KBM-7 (cell line): ENCODE measurements at regions not wholly inside any gene's neighbourhood (a gene's known extent, or its start where the extent isn't known, plus 50 kb on each side); places are given as distances from the start of the nearest gene placed in this dataset.

Experiments
- DNase-seq: peaks from one replicate; pipeline ENCODE4 v3.0.0-alpha.2; 2015
- in situ Hi-C: fragments of 300-500 bp; cut with MboI; formaldehyde crosslinking; loops from 2 replicates; pipeline ENCODE4 v1.14.3; 2020; ENCODE audit warnings: low sequenced_read_pairs, low pct_unique_long_range_greater_than_20kb, mixed read lengths

- in situ Hi-C loops: no loop called here
- DNase-seq: no peak
Observed at GRCh38 chr3:41094351-41094750, 105.0 kb upstream of the CTNNB1 start.

DNA sequence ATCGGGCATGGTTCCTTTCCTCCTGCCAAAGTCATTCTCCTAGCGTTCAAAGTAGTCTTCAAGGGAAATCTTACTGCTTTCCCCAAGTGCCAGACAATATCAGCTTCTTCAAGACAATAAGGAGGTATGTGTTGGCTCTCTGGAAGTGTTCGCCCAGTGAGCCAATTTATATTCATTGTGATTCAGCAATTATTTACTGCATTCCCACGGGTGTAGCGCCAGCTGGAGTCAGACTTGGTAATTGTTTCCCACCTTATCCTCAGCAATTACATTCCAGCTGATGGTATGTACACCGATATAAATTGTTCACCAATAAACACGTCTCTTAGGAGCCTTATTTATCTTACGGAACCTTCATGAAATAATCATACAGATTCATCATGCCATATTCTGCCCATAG lies 103.6 kb upstream of the CTNNB1 start:
- no peak for DNase-seq
- in situ Hi-C loops: no loop called here

- DNase-seq: no peak
- in situ Hi-C loops: no loop called here
Observed at GRCh38 chr3:41097896-41098496, 101.3 kb upstream of the CTNNB1 start.

DNA sequence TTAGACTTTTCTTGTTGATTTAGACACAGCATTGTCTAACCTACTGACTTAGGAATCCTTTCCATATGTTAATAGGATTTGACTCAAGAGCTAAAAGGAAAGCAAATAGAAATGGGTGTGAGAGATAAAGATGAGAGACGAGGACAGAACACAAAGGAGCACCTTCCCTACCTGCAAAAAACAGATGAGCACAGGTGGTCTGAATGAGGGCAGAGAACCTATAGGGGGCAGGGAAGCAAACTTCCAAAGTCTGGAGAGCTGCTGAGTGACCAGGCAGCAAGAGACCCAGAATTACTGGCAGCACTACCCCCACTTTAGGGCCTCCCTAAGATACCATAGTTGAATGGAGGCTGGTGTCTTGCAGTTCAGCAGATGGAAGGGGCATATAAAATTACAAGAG lies 98.1 kb upstream of the CTNNB1 start:
- in situ Hi-C loops: no loop called here
- no peak for DNase-seq

DNA sequence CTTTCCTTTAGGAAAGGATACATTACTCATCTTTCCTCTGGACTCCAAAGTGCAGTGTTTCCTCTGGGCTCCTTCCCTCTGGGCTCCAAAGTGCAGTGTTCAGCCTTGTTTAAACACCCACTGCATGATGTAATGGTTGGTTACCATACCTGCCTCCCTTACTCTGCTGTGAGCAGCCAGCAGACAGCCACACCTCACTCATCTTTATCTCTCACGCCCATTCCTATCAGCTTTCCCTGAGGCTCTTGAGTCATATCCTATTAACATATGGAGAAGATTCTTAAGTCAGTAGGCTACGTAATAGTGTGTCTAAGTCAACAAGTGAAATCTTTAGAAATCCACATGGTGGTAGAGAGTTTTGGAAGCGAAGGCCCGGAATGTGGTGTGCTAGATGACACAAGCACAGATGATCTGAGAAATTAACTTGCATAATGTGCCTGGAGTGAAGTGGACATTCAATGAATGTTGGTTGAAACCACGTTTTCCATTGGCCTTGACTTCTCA lies 97.2 kb upstream of the CTNNB1 start:
- in situ Hi-C loops: no loop called here
- DNase-seq: no peak

DNA sequence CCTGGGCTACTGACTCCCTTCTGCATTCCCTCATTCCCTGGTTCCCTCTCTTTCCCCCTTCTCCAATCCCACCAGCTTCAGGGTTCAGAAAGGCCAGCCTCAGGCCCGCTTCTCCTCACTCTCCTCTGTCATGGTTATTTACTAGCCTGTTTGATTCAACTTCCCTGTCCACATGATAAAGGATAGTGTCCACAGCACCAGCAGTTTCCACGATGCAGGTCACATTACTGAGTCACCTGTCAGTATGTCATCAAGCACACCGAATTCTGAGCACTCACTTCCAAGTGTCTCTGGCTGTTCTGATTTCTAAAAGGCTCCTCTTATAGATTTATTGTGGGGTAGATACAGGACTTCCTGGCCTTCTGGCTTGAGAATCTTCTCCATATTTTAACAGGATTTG lies 96.6 kb upstream of the CTNNB1 start:
- no peak for DNase-seq
- in situ Hi-C loops: no loop called here

- no peak for DNase-seq
- in situ Hi-C loops: no loop called here
Observed at GRCh38 chr3:41103200-41103599, 96.1 kb upstream of the CTNNB1 start.

- in situ Hi-C loops: no loop called here
- DNase-seq: no peak
Observed at GRCh38 chr3:41104147-41104546, 95.2 kb upstream of the CTNNB1 start.

GRCh38 chr3:41106691-41107090 lies 92.6 kb upstream of the CTNNB1 start:
- DNase-seq: no peak
- in situ Hi-C loops: no loop called here

GRCh38 chr3:41111011-41111410 lies 88.3 kb upstream of the CTNNB1 start:
- in situ Hi-C loops: no loop called here
- DNase-seq: no peak

- in situ Hi-C loops: no loop called here
- no peak for DNase-seq
Observed at GRCh38 chr3:41112466-41112865, 86.8 kb upstream of the CTNNB1 start.

DNA sequence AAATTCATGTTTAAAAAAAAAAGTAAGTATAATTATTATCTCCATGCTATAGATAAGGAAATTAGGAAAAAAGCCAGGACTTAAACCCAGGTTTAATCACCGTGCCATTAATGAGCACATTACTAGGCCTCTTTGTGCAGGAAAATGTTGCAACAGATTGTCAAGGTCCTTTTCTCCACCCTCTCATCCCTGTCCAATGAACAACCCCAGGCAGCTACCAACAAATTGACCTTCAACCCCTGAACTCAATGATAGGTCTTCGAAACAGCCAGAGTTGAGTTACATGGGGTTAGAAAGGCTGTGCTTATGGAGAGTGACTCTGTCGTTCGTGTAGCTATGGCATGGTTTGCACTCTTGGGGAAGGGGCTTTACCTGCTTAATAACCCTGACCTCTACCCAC lies 84.2 kb upstream of the CTNNB1 start:
- DNase-seq: no peak
- in situ Hi-C loops: no loop called here

- DNase-seq: no peak
- in situ Hi-C loops: no loop called here
Observed at GRCh38 chr3:41116851-41117250, 82.5 kb upstream of the CTNNB1 start.

- peak; percentile 94 for DNase-seq
- in situ Hi-C loops: no loop called here
Observed at GRCh38 chr3:41117398-41117870, 81.9 kb upstream of the CTNNB1 start.

GRCh38 chr3:41118461-41119390 lies 80.6 kb upstream of the CTNNB1 start:
- in situ Hi-C loops: no loop called here
- no peak for DNase-seq

GRCh38 chr3:41120460-41120859 lies 78.8 kb upstream of the CTNNB1 start:
- no peak for DNase-seq
- in situ Hi-C loops: no loop called here

DNA sequence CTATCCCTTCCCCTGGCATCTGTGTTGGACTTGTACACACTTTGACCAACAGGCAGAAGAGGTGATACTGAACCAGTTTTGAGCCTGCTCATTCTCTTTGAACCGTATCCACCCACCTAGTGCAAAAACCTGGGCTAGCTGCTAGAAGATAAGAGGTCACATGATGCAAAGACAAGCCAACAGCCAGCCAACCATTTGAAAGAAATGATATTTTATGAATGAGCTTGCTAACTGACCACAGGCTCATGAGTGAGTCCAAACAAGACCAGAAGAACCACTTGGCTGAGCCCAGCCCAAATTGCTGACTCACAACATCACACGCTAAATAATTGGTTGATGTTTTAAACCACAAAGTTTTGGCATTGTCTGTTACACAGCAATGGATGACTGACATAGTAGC lies 74.0 kb upstream of the CTNNB1 start:
- in situ Hi-C loops: no loop called here
- no peak for DNase-seq

GRCh38 chr3:41126472-41126871 lies 72.8 kb upstream of the CTNNB1 start:
- in situ Hi-C loops: no loop called here

DNA sequence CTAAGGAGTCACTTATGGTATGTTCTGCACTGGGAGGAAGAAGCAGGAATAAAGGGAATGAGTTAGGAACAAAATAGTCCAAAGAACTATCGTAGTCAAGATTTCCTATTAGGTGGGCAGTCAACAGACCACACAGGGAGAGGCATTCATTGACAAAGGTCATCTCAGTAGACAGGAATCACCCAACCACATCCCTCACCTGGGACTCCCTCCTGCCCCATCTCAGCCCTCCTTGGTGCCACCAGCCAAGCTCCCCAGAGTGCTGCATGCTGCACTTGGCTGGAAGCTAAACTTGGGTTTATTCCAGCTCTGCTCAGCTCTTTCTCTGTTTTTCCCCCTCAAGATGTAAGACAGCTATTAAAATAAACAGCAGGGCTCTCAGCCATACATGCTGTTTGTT lies 72.3 kb upstream of the CTNNB1 start:
- in situ Hi-C loops: no loop called here

More at GRCh38 chr3:41126472-41126871, 72.8 kb upstream of the CTNNB1 start:
- no peak for DNase-seq

DNA sequence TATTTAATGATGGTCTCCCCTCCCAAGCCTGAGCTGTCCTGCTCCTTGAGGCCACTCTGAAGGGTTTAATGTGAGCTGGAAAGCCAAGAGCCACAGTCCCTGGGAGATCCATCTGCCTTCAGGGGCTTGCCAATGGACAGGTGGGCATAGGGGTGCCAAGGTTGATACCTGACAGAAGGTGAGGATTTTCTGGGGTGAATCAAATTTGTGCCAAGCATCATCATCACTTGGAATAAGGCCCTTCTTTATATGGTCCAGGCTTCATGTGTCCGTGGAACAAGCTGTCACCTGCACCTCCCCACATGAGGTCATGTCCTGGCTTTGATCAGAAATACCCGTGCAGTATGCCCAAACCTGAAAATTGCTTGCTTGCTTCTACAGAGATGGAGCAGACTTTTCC lies 71.9 kb upstream of the CTNNB1 start:
- DNase-seq: no peak
- in situ Hi-C loops: no loop called here

More for the DNA sequence above, 72.3 kb upstream of the CTNNB1 start:
- no peak for DNase-seq
